ENCODE measurements at regions not wholly inside any gene's neighbourhood (a gene's known extent, or its start where the extent isn't known, plus 50 kb on each side); places are given as distances from the start of the nearest gene placed in this dataset.

GRCh38 chr5:13540168-13540750 lies 404.2 kb downstream of the DNAH5 start (continued):
- TF ChIP-seq BCL6B (tag by site-specific recombination; IDR thresholded peaks at IDR 0.05) (no peak), ZNF624 (tag by site-specific recombination; IDR thresholded peaks at IDR 0.05) (no peak), ZNF311 (tag by site-specific recombination; IDR thresholded peaks at IDR 0.05; ENCODE audit: borderline replicate concordance) (no peak)

GRCh38 chr5:13536933-13537332 lies 407.6 kb downstream of the DNAH5 start:
- H3K27ac ChIP-seq (ENCODE audit: extremely low read depth, low read depth, low read length), result no peak overlapping the region
- TF ChIP-seq GLI2 (tag by site-specific recombination; IDR thresholded peaks at IDR 0.05; ENCODE audit: borderline replicate concordance, low read depth) (no peak), ZSCAN5A (tag by site-specific recombination; IDR thresholded peaks at IDR 0.05) (no peak), ZNF776 (tag by site-specific recombination; IDR thresholded peaks at IDR 0.05; ENCODE audit: borderline replicate concordance) (no peak), ZNF248 (tag by site-specific recombination; IDR thresholded peaks at IDR 0.05) (no peak), ZNF596 (tag by site-specific recombination; IDR thresholded peaks at IDR 0.05) (no peak), REST (tag by site-specific recombination; IDR thresholded peaks at IDR 0.05) (no peak), ZNF121 (tag by site-specific recombination; IDR thresholded peaks at IDR 0.05) (no peak), ZNF223 (tag by site-specific recombination; IDR thresholded peaks at IDR 0.05) (no peak), ZBTB48 (tag by site-specific recombination; IDR thresholded peaks at IDR 0.05) (no peak), ZNF239 (tag by site-specific recombination; IDR thresholded peaks at IDR 0.05) (no peak), ZNF148 (tag by site-specific recombination; IDR thresholded peaks at IDR 0.05; ENCODE audit: borderline replicate concordance) (no peak), ZNF23 (tag by site-specific recombination; IDR thresholded peaks at IDR 0.05; ENCODE audit: borderline replicate concordance) (no peak), SCRT1 (tag by site-specific recombination; IDR thresholded peaks at IDR 0.05; ENCODE audit: borderline replicate concordance) (no peak), ZBTB21 (tag by site-specific recombination; IDR thresholded peaks at IDR 0.05) (no peak), ZNF184 (tag by site-specific recombination; IDR thresholded peaks at IDR 0.05) (no peak), ZFHX2 (tag by site-specific recombination; conservative IDR thresholded peaks at IDR 0.05) (no peak), ZNF555 (tag by site-specific recombination; conservative IDR thresholded peaks at IDR 0.05) (no peak), ZFP37 (tag by site-specific recombination; IDR thresholded peaks at IDR 0.05) (no peak), ZNF433 (tag by site-specific recombination; IDR thresholded peaks at IDR 0.05; ENCODE audit: low read depth) (no peak)
- H3K4me1 ChIP-seq (ENCODE audit: control insufficient read depth, insufficient read depth, low read length), result no peaks in the 10 kb centered on the region
- CTCF ChIA-PET, result no interaction called here
- H3K36me3 ChIP-seq (ENCODE audit: control insufficient read depth in 2 of 2, insufficient read depth in 1 of 2, low read length in 2 of 2), result no peaks in the 10 kb centered on the region
- no peaks in the 10 kb centered on the region for H3K9me3 ChIP-seq (ENCODE audit: control insufficient read depth, insufficient read depth, low read depth, low read length)
- H3K4me3 ChIP-seq (ENCODE audit: low read depth, low read length), result no peak overlapping the region
- POLR2A ChIA-PET, result no interaction called here
